Neuronal stem cell (in vitro differentiated cells): ENCODE measurements at regions not wholly inside any gene's neighbourhood (a gene's known extent, or its start where the extent isn't known, plus 50 kb on each side); places are given as distances from the start of the nearest gene placed in this dataset.
"Not testable (repeated sequence)": the region's sequence is repeated elsewhere in the genome, so short reads cannot be mapped to it uniquely, and the experiment has no call there.

Source experiments
- DNase-seq: peaks from one replicate; pipeline ENCODE4 v3.0.0-alpha.2; 2013; ENCODE audit warnings: low spot score
- H2AFZ ChIP-seq: one replicate; pipeline ENCODE4 v1.6.1; 2013; ENCODE audit warnings: mild to moderate bottlenecking, low read length, inconsistent platforms
- H2AK5ac ChIP-seq: 2 replicates; pipeline ENCODE4 v1.6.1; 2013; ENCODE audit warnings: low read depth, mild to moderate bottlenecking, inconsistent platforms, low read length, moderate library complexity, mixed read lengths
- H2BK120ac ChIP-seq: 2 replicates; pipeline ENCODE4 v1.6.1; 2013; ENCODE audit warnings: low read depth, mild to moderate bottlenecking, inconsistent platforms, low read length, moderate library complexity, mixed read lengths
- H2BK12ac ChIP-seq: one replicate; pipeline ENCODE4 v1.6.1; 2013; ENCODE audit warnings: low read length, inconsistent platforms
- H2BK15ac ChIP-seq: 2 replicates; pipeline ENCODE4 v1.6.1; 2013; ENCODE audit warnings: mild to moderate bottlenecking, low read length, inconsistent platforms, mixed read lengths
- H2BK5ac ChIP-seq: one replicate; pipeline ENCODE4 v1.6.1; 2013; ENCODE audit warnings: inconsistent platforms, mild to moderate bottlenecking, low read length, moderate library complexity
- H3K14ac ChIP-seq: one replicate; pipeline ENCODE4 v1.6.1; 2013; ENCODE audit warnings: low read length, inconsistent platforms
- H3K18ac ChIP-seq: 2 replicates; pipeline ENCODE4 v1.6.1; 2013; ENCODE audit warnings: low read length, inconsistent platforms
- H3K23ac ChIP-seq: 2 replicates; pipeline ENCODE4 v1.6.1; 2013; ENCODE audit warnings: low read depth, mild to moderate bottlenecking, mixed read lengths, low read length, inconsistent platforms; ENCODE audit not compliant: poor library complexity
- H3K27ac ChIP-seq: replicated peaks from 3 replicates; pipeline ENCODE4 v1.5.1; 2013; ENCODE audit warnings: low read length, inconsistent platforms
- H3K27me3 ChIP-seq, 3 experiments: 2 replicates each; pipeline ENCODE4 v1.6.1; 2013; ENCODE audit warnings: low read length in 3 of 3, mild to moderate bottlenecking in 2 of 3, inconsistent platforms in 1 of 3, low read depth in 1 of 3, mixed read lengths in 1 of 3, moderate library complexity in 1 of 3; ENCODE audit not compliant: control insufficient read depth in 3 of 3, insufficient read depth in 3 of 3
- H3K36me3 ChIP-seq, 2 donors: replicated peaks in 1 of 2; 2 replicates each; pipeline ENCODE4 v1.6.1; 2013; ENCODE audit warnings: low read length in 2 of 2; ENCODE audit not compliant: control insufficient read depth in 2 of 2, insufficient read depth in 2 of 2
- H3K4ac ChIP-seq: 2 replicates; pipeline ENCODE4 v1.6.1; 2013; ENCODE audit warnings: inconsistent platforms, mild to moderate bottlenecking, low read length, moderate library complexity
- H3K4me1 ChIP-seq, 2 donors: 1 replicate in 1 of 2; 2 replicates in 1 of 2; pipeline ENCODE4 v1.6.1; 2013; ENCODE audit warnings: low read length in 2 of 2, low read depth in 1 of 2; ENCODE audit not compliant: control insufficient read depth in 2 of 2, insufficient read depth in 1 of 2
- H3K4me2 ChIP-seq: one replicate; pipeline ENCODE4 v1.6.1; 2013; ENCODE audit warnings: mild to moderate bottlenecking, low read length, inconsistent platforms; ENCODE audit not compliant: insufficient read depth, poor library complexity, severe bottlenecking
- H3K4me3 ChIP-seq, 2 donors: 2 replicates each; pipeline ENCODE4 v1.5.1; 2013; ENCODE audit warnings: low read length in 2 of 2, mild to moderate bottlenecking in 2 of 2, inconsistent platforms in 1 of 2, moderate library complexity in 1 of 2
- H3K79me1 ChIP-seq: one replicate; pipeline ENCODE4 v1.6.1; 2013; ENCODE audit warnings: low read depth, mild to moderate bottlenecking, inconsistent platforms, low read length, moderate library complexity
- H3K9ac ChIP-seq: one replicate; pipeline ENCODE4 v1.6.1; 2013; ENCODE audit warnings: mild to moderate bottlenecking, low read depth, low read length, inconsistent platforms; ENCODE audit not compliant: poor library complexity
- H3K9me3 ChIP-seq, 2 donors: replicated peaks in 1 of 2; 2 replicates each; pipeline versions ENCODE3 to v1.6.1; 2013; ENCODE audit warnings: low read length in 2 of 2, mild to moderate bottlenecking in 2 of 2, inconsistent platforms in 1 of 2, low read depth in 1 of 2, mixed read lengths in 1 of 2, moderate library complexity in 1 of 2; ENCODE audit not compliant: control insufficient read depth in 2 of 2, insufficient read depth in 1 of 2
- H4K8ac ChIP-seq: one replicate; pipeline ENCODE4 v1.6.1; 2013; ENCODE audit warnings: low read depth, mild to moderate bottlenecking, inconsistent platforms, low read length, moderate library complexity
- H4K91ac ChIP-seq: one replicate; pipeline ENCODE4 v1.6.1; 2013; ENCODE audit warnings: low read length, low read depth, mild to moderate bottlenecking, inconsistent platforms; ENCODE audit not compliant: poor library complexity
- WGBS, 2 donors: extraction: QIAGEN DNeasy Blood & Tissue Kit; methylation state at CpG; one replicate each; pipeline ENCODE4 v1.1.7; 2013; ENCODE audit warnings: missing lambda C conversion rate in 2 of 2, mixed read lengths in 1 of 2; ENCODE audit not compliant: insufficient read length in 2 of 2, insufficient replicate concordance in 1 of 2; ENCODE audit errors: extremely low coverage in 2 of 2; 5-methylcytosine and 5-hydroxymethylcytosine counted together

GRCh38 chr7:81858820-81859219, 89.0 kb upstream of the HGF start:
- not testable (repeated sequence) for H3K23ac ChIP-seq, H3K14ac ChIP-seq, H3K36me3 ChIP-seq, H4K8ac ChIP-seq, DNase-seq, H3K4me3 ChIP-seq, H3K4me2 ChIP-seq, H2AK5ac ChIP-seq, H3K9ac ChIP-seq, H2BK120ac ChIP-seq, H3K79me1 ChIP-seq, H2BK5ac ChIP-seq, H3K27me3 ChIP-seq, H3K4me1 ChIP-seq, H3K4ac ChIP-seq, H2BK12ac ChIP-seq, H3K18ac ChIP-seq, H2BK15ac ChIP-seq, H3K27ac ChIP-seq, H4K91ac ChIP-seq, H3K9me3 ChIP-seq
- no CpG with 5 or more reads among the region's 5 CpGs for WGBS, 2 donors
- peak overlapping the region; percentile 50 for H2AFZ ChIP-seq

GRCh38 chr7:81857385-81857784, 87.5 kb upstream of the HGF start:
- no peak overlapping the region for H3K23ac ChIP-seq
- no CpG with 5 or more reads among the region's 2 CpGs for WGBS, 2 donors
- no peak overlapping the region for H2AFZ ChIP-seq
- no peaks in the 10 kb centered on the region for H3K36me3 ChIP-seq
- no peaks in the 10 kb centered on the region for H3K9me3 ChIP-seq
- no peak overlapping the region for H4K91ac ChIP-seq
- H3K79me1 ChIP-seq: no peaks in the 10 kb centered on the region
- H2AK5ac ChIP-seq: no peak overlapping the region
- no peak overlapping the region for H2BK5ac ChIP-seq
- H3K14ac ChIP-seq: no peak overlapping the region
- H2BK15ac ChIP-seq: no peak overlapping the region
- no peaks in the 10 kb centered on the region for H3K4me1 ChIP-seq
- no peak overlapping the region for H3K4ac ChIP-seq
- H3K4me2 ChIP-seq: no peak overlapping the region
- H3K4me3 ChIP-seq: no peak overlapping the region
- no peak overlapping the region for H2BK120ac ChIP-seq
- no peak overlapping the region for H3K27ac ChIP-seq
- no peak overlapping the region for H2BK12ac ChIP-seq
- no peak for DNase-seq
- no peak overlapping the region for H4K8ac ChIP-seq
- no peak overlapping the region for H3K18ac ChIP-seq
- H3K9ac ChIP-seq: no peak overlapping the region
- H3K27me3 ChIP-seq: no peaks in the 10 kb centered on the region

- no peak overlapping the region for H3K4me2 ChIP-seq
- no peaks in the 10 kb centered on the region for H3K36me3 ChIP-seq
- no peaks in the 10 kb centered on the region for H3K27me3 ChIP-seq
- no peak overlapping the region for H2BK15ac ChIP-seq
- no peak overlapping the region for H3K18ac ChIP-seq
- H3K9me3 ChIP-seq: no peaks in the 10 kb centered on the region
- no peaks in the 10 kb centered on the region for H3K79me1 ChIP-seq
- WGBS, 2 donors: no CpG with 5 or more reads among the region's 2 CpGs
- H3K14ac ChIP-seq: no peak overlapping the region
- no peak overlapping the region for H3K23ac ChIP-seq
- no peak overlapping the region for H2BK120ac ChIP-seq
- no peak overlapping the region for H3K4ac ChIP-seq
- no peaks in the 10 kb centered on the region for H3K4me1 ChIP-seq
- no peak overlapping the region for H4K8ac ChIP-seq
- no peak overlapping the region for H3K9ac ChIP-seq
- H2BK12ac ChIP-seq: no peak overlapping the region
- DNase-seq: no peak
- H2BK5ac ChIP-seq: no peak overlapping the region
- no peak overlapping the region for H2AK5ac ChIP-seq
- no peak overlapping the region for H2AFZ ChIP-seq
- H3K27ac ChIP-seq: no peak overlapping the region
- H3K4me3 ChIP-seq: no peak overlapping the region
- no peak overlapping the region for H4K91ac ChIP-seq
These were observed 84.7 kb upstream of the HGF start for GRCh38 chr7:81854518-81854917.

- Histone ChIP-seq H3K18ac (no peak overlapping the region), H3K4me3 (no peak overlapping the region), H3K4me2 (no peak overlapping the region), H2AFZ (no peak overlapping the region), H3K14ac (no peak overlapping the region), H3K36me3 (no peaks in the 10 kb centered on the region), H4K8ac (no peak overlapping the region), H3K23ac (no peak overlapping the region), H2BK15ac (no peak overlapping the region), H3K9me3 (no peaks in the 10 kb centered on the region), H2BK120ac (no peak overlapping the region), H3K9ac (no peak overlapping the region), H2AK5ac (no peak overlapping the region), H3K27me3 (no peaks in the 10 kb centered on the region), H3K4me1 (no peaks in the 10 kb centered on the region), H2BK12ac (no peak overlapping the region), H3K79me1 (no peaks in the 10 kb centered on the region), H3K4ac (no peak overlapping the region), H3K27ac (no peak overlapping the region), H2BK5ac (no peak overlapping the region), H4K91ac (no peak overlapping the region)
- DNase-seq: no peak
These were observed 82.9 kb upstream of the HGF start for GRCh38 chr7:81852701-81853100.
